ENCODE measurements at regions not wholly inside any gene's neighbourhood (a gene's known extent, or its start where the extent isn't known, plus 50 kb on each side); places are given as distances from the start of the nearest gene placed in this dataset.

DNA sequence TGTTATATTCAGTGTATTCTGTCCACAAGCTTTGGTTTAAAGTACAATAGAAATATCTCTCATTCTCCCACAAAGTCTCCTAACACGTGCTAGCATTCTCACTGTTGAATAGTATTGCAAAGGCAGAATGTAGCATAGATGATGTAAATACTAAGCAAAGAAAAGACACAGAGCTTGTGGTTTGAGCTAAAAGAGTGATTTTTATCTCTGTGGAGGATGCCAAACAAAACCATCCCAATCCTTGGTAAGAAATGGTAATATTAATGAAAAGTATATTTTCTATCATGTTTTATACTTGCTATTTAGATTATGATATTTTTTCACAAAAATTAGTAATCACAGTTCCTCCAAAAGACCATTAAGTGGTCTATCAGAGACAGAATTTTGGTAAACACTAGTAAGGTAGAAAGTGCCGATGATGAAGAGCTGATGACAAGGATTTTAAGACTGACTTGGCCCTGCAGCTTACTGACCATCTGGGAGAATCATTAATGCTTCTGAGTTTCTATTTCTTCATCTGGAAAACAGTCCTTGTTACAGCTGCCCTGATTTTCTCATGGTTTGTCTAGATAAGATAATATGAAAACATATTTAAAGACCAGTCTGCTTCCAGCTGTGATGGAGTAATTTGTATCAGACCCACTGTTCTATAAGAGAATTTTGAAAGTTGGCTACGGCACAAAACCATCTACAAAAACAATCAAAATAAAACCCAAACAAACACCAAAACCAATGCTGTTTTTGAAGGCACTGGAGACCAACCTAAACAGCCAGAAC is 510.2 kb downstream of the SPATA31D1 start:
- TF ChIP-seq, protein P1, sequence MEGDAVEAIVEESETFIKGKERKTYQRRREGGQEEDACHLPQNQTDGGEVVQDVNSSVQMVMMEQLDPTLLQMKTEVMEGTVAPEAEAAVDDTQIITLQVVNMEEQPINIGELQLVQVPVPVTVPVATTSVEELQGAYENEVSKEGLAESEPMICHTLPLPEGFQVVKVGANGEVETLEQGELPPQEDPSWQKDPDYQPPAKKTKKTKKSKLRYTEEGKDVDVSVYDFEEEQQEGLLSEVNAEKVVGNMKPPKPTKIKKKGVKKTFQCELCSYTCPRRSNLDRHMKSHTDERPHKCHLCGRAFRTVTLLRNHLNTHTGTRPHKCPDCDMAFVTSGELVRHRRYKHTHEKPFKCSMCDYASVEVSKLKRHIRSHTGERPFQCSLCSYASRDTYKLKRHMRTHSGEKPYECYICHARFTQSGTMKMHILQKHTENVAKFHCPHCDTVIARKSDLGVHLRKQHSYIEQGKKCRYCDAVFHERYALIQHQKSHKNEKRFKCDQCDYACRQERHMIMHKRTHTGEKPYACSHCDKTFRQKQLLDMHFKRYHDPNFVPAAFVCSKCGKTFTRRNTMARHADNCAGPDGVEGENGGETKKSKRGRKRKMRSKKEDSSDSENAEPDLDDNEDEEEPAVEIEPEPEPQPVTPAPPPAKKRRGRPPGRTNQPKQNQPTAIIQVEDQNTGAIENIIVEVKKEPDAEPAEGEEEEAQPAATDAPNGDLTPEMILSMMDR (IDR thresholded peaks at IDR 0.05), result no peak
- Mint-ChIP-seq H3K4me3 (no peak overlapping the region), H3K4me1 (no peaks in the 10 kb centered on the region), H3K9me3 (peaks cover 46% of the 10 kb centered on the region), H3K27me3 (ENCODE audit: low read depth, poor library complexity) (peaks cover 4% of the 10 kb centered on the region), H3K36me3 (ENCODE audit: low read depth) (peaks cover 17% of the 10 kb centered on the region), H3K27ac (no peak overlapping the region)
- DNase-seq, result no peak

DNA sequence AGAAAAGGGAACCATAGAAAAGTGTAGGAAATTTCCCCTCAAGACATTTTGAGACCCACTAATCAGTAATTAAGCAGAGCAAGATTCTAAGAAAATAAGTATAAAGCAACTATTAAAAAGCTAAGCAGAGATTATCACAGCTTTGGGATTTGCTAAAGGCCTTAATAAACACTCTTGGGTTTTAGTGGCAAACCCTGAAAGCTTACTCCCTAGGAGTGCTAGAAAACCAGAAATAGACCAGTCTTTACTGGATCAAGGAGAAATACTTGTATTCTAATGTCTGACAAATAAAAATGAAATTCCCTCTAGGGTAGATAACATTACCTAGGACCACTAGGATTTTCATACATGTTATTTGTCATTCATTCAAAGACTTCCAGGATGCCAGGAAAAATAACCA is 510.8 kb downstream of the SPATA31D1 start:
- Mint-ChIP-seq H3K4me3 (no peak overlapping the region), H3K4me1 (no peaks in the 10 kb centered on the region), H3K36me3 (ENCODE audit: low read depth) (peaks cover 19% of the 10 kb centered on the region), H3K27ac (no peak overlapping the region), H3K9me3 (peaks cover 52% of the 10 kb centered on the region), H3K27me3 (ENCODE audit: low read depth, poor library complexity) (peaks cover 4% of the 10 kb centered on the region)
- no peak for DNase-seq
- TF ChIP-seq, protein P1 (IDR thresholded peaks at IDR 0.05), result no peak

DNA sequence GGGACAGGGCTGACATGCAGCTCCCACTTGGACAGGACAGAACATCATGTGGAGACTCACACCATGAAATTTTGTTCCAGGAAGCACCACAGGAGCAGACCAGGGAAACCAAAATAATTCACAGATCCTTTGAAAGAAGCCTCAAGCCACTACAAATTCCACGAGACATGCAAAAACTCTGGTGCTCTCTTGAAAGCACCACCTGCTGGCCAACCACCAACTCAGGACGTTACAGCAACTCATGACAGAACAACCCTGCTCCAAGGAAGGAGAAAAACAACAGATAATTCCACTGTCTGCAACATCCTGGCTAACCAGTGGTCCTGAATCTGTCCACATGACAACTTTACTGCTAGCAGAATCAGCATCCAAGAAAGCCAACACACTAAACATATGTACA is 516.0 kb downstream of the SPATA31D1 start:
- Mint-ChIP-seq H3K27me3 (ENCODE audit: low read depth, poor library complexity) (peaks cover 3% of the 10 kb centered on the region), H3K36me3 (ENCODE audit: low read depth) (peaks cover 44% of the 10 kb centered on the region), H3K4me1 (no peaks in the 10 kb centered on the region), H3K9me3 (peaks cover 75% of the 10 kb centered on the region), H3K4me3 (no peak overlapping the region), H3K27ac (no peak overlapping the region)
- no peak for DNase-seq
- TF ChIP-seq, protein P1 (IDR thresholded peaks at IDR 0.05), result no peak

DNA sequence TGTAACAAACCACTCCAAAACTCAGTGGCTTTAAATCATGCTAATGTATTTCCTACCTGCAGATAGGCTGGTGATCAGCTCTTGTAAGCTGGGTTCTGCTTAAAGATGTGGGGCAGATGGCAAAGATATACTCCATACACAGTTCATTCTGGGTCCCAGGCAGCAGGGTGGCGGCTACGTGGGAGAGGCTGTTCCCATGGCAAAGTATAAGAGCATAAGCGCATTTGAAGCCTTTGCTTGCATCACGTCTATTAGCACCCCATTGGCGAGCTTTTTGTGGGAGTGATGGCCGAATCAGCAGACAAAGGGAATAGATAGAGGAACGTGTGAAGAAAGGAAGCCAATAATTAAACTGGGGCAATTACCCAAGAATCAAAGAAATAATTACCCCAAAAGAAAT is 523.1 kb downstream of the SPATA31D1 start:
- Mint-ChIP-seq H3K36me3 (ENCODE audit: low read depth) (peaks cover 24% of the 10 kb centered on the region), H3K27me3 (ENCODE audit: low read depth, poor library complexity) (peaks cover 5% of the 10 kb centered on the region), H3K9me3 (peaks cover 29% of the 10 kb centered on the region), H3K4me1 (peaks cover 5% of the 10 kb centered on the region), H3K4me3 (no peak overlapping the region), H3K27ac (no peak overlapping the region)
- TF ChIP-seq, protein P1 (IDR thresholded peaks at IDR 0.05), result no peak
- DNase-seq, result no peak

DNA sequence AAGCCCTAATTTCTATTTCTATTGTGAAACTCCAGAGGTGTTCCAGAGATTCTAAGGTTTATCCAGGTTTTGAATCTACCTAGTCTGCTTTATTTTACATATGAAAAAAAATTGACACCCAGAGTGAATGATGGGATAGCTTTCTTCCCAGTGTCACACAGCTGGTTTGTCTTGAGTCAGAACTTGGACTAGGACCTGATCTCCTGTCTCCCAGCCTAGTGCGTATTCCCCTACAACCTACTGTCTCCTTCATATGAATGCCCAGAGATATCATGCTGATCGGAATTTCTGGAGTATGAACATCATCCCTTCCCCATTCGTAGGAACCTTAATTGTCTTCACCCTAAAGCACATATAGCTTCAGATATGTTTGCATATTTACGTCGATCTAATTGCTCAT is 524.2 kb downstream of the SPATA31D1 start:
- H3K9me3 Mint-ChIP-seq, result peaks cover 18% of the 10 kb centered on the region
- no peak overlapping the region for H3K27ac Mint-ChIP-seq
- H3K27me3 Mint-ChIP-seq (ENCODE audit: low read depth, poor library complexity), result peaks cover 5% of the 10 kb centered on the region

More for the DNA sequence above, 524.2 kb downstream of the SPATA31D1 start:
- TF ChIP-seq, protein P1 (IDR thresholded peaks at IDR 0.05), result no peak
- DNase-seq, result no peak
- H3K4me1 Mint-ChIP-seq, result peaks cover 9% of the 10 kb centered on the region
- peaks cover 14% of the 10 kb centered on the region for H3K36me3 Mint-ChIP-seq (ENCODE audit: low read depth)
- no peak overlapping the region for H3K4me3 Mint-ChIP-seq
